PFSK-1 (cell line): ENCODE measurements at regions not wholly inside any gene's neighbourhood (a gene's known extent, or its start where the extent isn't known, plus 50 kb on each side); places are given as distances from the start of the nearest gene placed in this dataset.

Source experiments
- FOXP2 ChIP-seq: optimal IDR thresholded peaks from 2 replicates; pipeline ENCODE3; 2011; ENCODE audit warnings: borderline replicate concordance, control low read depth, inconsistent platforms; ENCODE audit not compliant: insufficient read depth; ENCODE audit errors: extremely low read length, extremely low read depth
- POLR2AphosphoS5 ChIP-seq: IDR thresholded peaks from 2 replicates; pipeline ENCODE4 v1.6.1; 2012; ENCODE audit warnings: low read depth, mild to moderate bottlenecking, control low read depth, low read length, moderate library complexity
- REST ChIP-seq, 2 experiments: IDR thresholded peaks; 2 replicates each; pipeline versions ENCODE4 v1.6.1 to v1.8.0; 2011 to 2012; ENCODE audit warnings: low read depth in 2 of 2, low read length in 2 of 2, control low read depth in 1 of 2, inconsistent platforms in 1 of 2, mild to moderate bottlenecking in 1 of 2, moderate library complexity in 1 of 2; ENCODE audit not compliant: insufficient read depth in 1 of 2
- SIN3A ChIP-seq: IDR thresholded peaks from 2 replicates; pipeline ENCODE4 v1.6.1; 2012; ENCODE audit warnings: mild to moderate bottlenecking, low read length, moderate library complexity, borderline replicate concordance; ENCODE audit not compliant: insufficient read depth
- TAF1 ChIP-seq: IDR thresholded peaks from 2 replicates; pipeline ENCODE4 v1.6.1; 2012; ENCODE audit warnings: low read length, control low read depth, borderline replicate concordance; ENCODE audit not compliant: insufficient read depth

- TF ChIP-seq FOXP2 = no peak
- no peak for TF ChIP-seq POLR2AphosphoS5
- no peak for TF ChIP-seq REST (IDR thresholded peaks at IDR 0.05; ENCODE audit: insufficient read depth in 1 of 2, low read depth in 2 of 2, low read length in 2 of 2)
- no peak for TF ChIP-seq TAF1
- TF ChIP-seq SIN3A = no peak
Measured at GRCh38 chr1:234836045-234836681, 226.2 kb upstream of the IRF2BP2 start.

GRCh38 chr1:234835239-234835638 lies 225.3 kb upstream of the IRF2BP2 start:
- TF ChIP-seq POLR2AphosphoS5 (no peak), SIN3A (no peak), TAF1 (no peak), REST (IDR thresholded peaks at IDR 0.05; ENCODE audit: insufficient read depth in 1 of 2, low read depth in 2 of 2, low read length in 2 of 2) (no peak), FOXP2 (no peak)

- TF ChIP-seq FOXP2 = no peak
- TF ChIP-seq SIN3A = no peak
- no peak for TF ChIP-seq REST (IDR thresholded peaks at IDR 0.05; ENCODE audit: insufficient read depth in 1 of 2, low read depth in 2 of 2, low read length in 2 of 2)
- TF ChIP-seq TAF1 = no peak
- no peak for TF ChIP-seq POLR2AphosphoS5
Measured at GRCh38 chr1:234833646-234834045, 223.7 kb upstream of the IRF2BP2 start.

- TF ChIP-seq POLR2AphosphoS5 = no peak
- TF ChIP-seq SIN3A = no peak
- TF ChIP-seq REST (IDR thresholded peaks at IDR 0.05; ENCODE audit: insufficient read depth in 1 of 2, low read depth in 2 of 2, low read length in 2 of 2) = no peak
Measured at GRCh38 chr1:234833118-234833517, 223.1 kb upstream of the IRF2BP2 start.

- TF ChIP-seq SIN3A = no peak
- no peak for TF ChIP-seq FOXP2
- TF ChIP-seq POLR2AphosphoS5 = no peak
- no peak for TF ChIP-seq REST (IDR thresholded peaks at IDR 0.05; ENCODE audit: insufficient read depth in 1 of 2, low read depth in 2 of 2, low read length in 2 of 2)
- TF ChIP-seq TAF1 = no peak
Measured at GRCh38 chr1:234827656-234828055, 217.7 kb upstream of the IRF2BP2 start.
